ENCODE measurements at regions not wholly inside any gene's neighbourhood (a gene's known extent, or its start where the extent isn't known, plus 50 kb on each side); places are given as distances from the start of the nearest gene placed in this dataset.

DNA sequence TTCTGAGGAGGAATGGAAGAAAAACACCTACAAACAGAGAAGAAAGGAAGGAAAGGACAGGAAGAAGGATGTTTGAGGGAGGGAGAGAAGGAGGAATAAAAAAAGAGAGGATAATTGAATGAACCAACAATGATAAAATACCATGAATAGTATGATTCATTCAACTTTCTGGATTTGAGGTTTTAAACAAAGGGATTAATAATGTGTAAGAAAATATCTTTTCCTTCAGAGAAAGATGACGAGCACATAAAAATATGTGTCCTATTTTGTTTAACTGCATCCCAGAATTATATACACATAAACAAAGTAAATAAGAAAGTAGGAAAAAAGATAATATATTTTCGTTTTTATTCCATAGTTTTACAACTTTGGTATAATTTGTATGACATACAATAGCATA lies 1380.4 kb downstream of the STIM2 start:
- no peaks in the 10 kb centered on the region for H3K4me1 ChIP-seq (ENCODE audit: control insufficient read depth, insufficient read depth, low read length)
- H3K27me3 ChIP-seq (ENCODE audit: control insufficient read depth, insufficient read depth, low read length), result no peaks in the 10 kb centered on the region
- no TSS peak for BruUV-seq (replicated peaks)
- in situ Hi-C loops (cut with HindIII; ENCODE audit: low pct_unique_long_range_greater_than_20kb, low sequenced_read_pairs) (no loop called here), intact Hi-C loops (cut with micrococcal nuclease; ENCODE audit: unreplicated experiment) (no loop called here)
- H3K27ac ChIP-seq (ENCODE audit: low read length), result no peak overlapping the region
- ATAC-seq (no peak), DNase-seq (ENCODE audit: low read depth, low spot score) (no peak)
- H3K9me3 ChIP-seq (ENCODE audit: control insufficient read depth, insufficient read depth, low read depth, low read length), result no peaks in the 10 kb centered on the region
- TF ChIP-seq, protein P1, sequence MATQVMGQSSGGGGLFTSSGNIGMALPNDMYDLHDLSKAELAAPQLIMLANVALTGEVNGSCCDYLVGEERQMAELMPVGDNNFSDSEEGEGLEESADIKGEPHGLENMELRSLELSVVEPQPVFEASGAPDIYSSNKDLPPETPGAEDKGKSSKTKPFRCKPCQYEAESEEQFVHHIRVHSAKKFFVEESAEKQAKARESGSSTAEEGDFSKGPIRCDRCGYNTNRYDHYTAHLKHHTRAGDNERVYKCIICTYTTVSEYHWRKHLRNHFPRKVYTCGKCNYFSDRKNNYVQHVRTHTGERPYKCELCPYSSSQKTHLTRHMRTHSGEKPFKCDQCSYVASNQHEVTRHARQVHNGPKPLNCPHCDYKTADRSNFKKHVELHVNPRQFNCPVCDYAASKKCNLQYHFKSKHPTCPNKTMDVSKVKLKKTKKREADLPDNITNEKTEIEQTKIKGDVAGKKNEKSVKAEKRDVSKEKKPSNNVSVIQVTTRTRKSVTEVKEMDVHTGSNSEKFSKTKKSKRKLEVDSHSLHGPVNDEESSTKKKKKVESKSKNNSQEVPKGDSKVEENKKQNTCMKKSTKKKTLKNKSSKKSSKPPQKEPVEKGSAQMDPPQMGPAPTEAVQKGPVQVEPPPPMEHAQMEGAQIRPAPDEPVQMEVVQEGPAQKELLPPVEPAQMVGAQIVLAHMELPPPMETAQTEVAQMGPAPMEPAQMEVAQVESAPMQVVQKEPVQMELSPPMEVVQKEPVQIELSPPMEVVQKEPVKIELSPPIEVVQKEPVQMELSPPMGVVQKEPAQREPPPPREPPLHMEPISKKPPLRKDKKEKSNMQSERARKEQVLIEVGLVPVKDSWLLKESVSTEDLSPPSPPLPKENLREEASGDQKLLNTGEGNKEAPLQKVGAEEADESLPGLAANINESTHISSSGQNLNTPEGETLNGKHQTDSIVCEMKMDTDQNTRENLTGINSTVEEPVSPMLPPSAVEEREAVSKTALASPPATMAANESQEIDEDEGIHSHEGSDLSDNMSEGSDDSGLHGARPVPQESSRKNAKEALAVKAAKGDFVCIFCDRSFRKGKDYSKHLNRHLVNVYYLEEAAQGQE (IDR thresholded peaks at IDR 0.05; ENCODE audit: insufficient read depth in 1 of 2, low read depth in 2 of 2, low read length in 1 of 2), result no peak
- TF ChIP-seq, protein P2, sequence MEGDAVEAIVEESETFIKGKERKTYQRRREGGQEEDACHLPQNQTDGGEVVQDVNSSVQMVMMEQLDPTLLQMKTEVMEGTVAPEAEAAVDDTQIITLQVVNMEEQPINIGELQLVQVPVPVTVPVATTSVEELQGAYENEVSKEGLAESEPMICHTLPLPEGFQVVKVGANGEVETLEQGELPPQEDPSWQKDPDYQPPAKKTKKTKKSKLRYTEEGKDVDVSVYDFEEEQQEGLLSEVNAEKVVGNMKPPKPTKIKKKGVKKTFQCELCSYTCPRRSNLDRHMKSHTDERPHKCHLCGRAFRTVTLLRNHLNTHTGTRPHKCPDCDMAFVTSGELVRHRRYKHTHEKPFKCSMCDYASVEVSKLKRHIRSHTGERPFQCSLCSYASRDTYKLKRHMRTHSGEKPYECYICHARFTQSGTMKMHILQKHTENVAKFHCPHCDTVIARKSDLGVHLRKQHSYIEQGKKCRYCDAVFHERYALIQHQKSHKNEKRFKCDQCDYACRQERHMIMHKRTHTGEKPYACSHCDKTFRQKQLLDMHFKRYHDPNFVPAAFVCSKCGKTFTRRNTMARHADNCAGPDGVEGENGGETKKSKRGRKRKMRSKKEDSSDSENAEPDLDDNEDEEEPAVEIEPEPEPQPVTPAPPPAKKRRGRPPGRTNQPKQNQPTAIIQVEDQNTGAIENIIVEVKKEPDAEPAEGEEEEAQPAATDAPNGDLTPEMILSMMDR (IDR thresholded peaks at IDR 0.05), result no peak
- ChIA-PET POLR2A (no interaction called here), CTCF (no interaction called here)
- no peaks in the 10 kb centered on the region for H3K36me3 ChIP-seq (ENCODE audit: control insufficient read depth, insufficient read depth, low read length)
- H3K4me3 ChIP-seq (ENCODE audit: low read depth in 2 of 2, low read length in 2 of 2), result no peak overlapping the region

DNA sequence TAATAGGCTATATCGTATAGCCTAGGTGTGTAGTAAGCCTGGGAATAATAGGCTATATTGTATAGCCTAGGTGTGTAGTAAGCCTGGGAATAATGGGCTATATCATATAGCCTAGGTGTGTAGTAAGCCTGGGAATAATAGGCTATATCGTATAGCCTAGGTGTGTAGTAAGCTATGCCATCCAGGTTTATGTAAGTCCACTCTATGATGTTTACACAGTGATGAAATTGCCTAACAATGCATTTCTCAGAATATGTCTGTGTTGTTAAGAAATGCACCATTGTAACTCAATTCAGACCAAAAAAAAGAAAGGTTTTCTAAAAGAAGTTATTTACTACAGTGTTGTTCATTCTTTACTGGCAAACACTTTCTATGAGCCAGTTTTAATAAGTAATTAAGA lies 1387.2 kb downstream of the STIM2 start:
- no TSS peak for BruUV-seq (replicated peaks)
- DNase-seq (ENCODE audit: low read depth, low spot score), result no peak
- H3K36me3 ChIP-seq (ENCODE audit: control insufficient read depth, insufficient read depth, low read length), result no peaks in the 10 kb centered on the region
- TF ChIP-seq TCF7L2 (IDR thresholded peaks at IDR 0.05; ENCODE audit: low read depth, low read length) (no peak), SIN3A (IDR thresholded peaks at IDR 0.05; ENCODE audit: borderline replicate concordance, insufficient read depth, low read depth, low read length) (no peak), POLR2AphosphoS5 (IDR thresholded peaks at IDR 0.05; ENCODE audit: low read depth, low read length) (no peak)
- TF ChIP-seq, protein P2 (IDR thresholded peaks at IDR 0.05), result no peak
- TF ChIP-seq, protein P1 (IDR thresholded peaks at IDR 0.05; ENCODE audit: insufficient read depth in 1 of 2, low read depth in 2 of 2, low read length in 1 of 2), result no peak
- ChIA-PET POLR2A (no interaction called here), CTCF (no interaction called here)
- H3K27ac ChIP-seq (ENCODE audit: low read length), result no peak overlapping the region
- no peak overlapping the region for H3K4me3 ChIP-seq (ENCODE audit: low read depth in 2 of 2, low read length in 2 of 2)
- no peaks in the 10 kb centered on the region for H3K4me1 ChIP-seq (ENCODE audit: control insufficient read depth, insufficient read depth, low read length)
- no peaks in the 10 kb centered on the region for H3K9me3 ChIP-seq (ENCODE audit: control insufficient read depth, insufficient read depth, low read depth, low read length)
- no peaks in the 10 kb centered on the region for H3K27me3 ChIP-seq (ENCODE audit: control insufficient read depth, insufficient read depth, low read length)
- intact Hi-C loops (cut with micrococcal nuclease; ENCODE audit: unreplicated experiment), result no loop called here
- in situ Hi-C loops (cut with HindIII; ENCODE audit: low pct_unique_long_range_greater_than_20kb, low sequenced_read_pairs), result no loop called here
- ATAC-seq, result no peak

Measured in Panc1 (cell line).